ENCODE measurements at regions not wholly inside any gene's neighbourhood (a gene's known extent, or its start where the extent isn't known, plus 50 kb on each side); places are given as distances from the start of the nearest gene placed in this dataset.
A peak's percentile ranks its signal among the peaks of the same experiment; 100 is the strongest.
"Not testable (repeated sequence)": the region's sequence is repeated elsewhere in the genome, so short reads cannot be mapped to it uniquely, and the experiment has no call there.

- not testable (repeated sequence) for DNase-seq; H3K9me3 ChIP-seq; H3K27ac ChIP-seq; H3K27me3 ChIP-seq; H3K4me1 ChIP-seq (ENCODE audit: insufficient read depth); H3K36me3 ChIP-seq; H3K4me3 ChIP-seq
- intact Hi-C loops (cut with DNase I): loop anchor here in 1 of 4 donors (10.0 kb wide), 1 partner anchor 152 kb away; no protein-coding TSS in a partner anchor
- 84 to 96% (median 93%) methylated on average over 2 of the region's 2 CpGs for WGBS, 3 donors
These were observed 167.3 kb upstream of the OSBPL11 start for GRCh38 chr3:125762601-125763000.

- intact Hi-C loops (cut with DNase I): loop anchor here in 1 of 4 donors (10.0 kb wide), 1 partner anchor 148 kb away; no protein-coding TSS in a partner anchor
- not testable (repeated sequence) for H3K4me1 ChIP-seq (ENCODE audit: insufficient read depth); H3K27me3 ChIP-seq; H3K27ac ChIP-seq; H3K9me3 ChIP-seq; H3K36me3 ChIP-seq
- peak overlapping the region; percentile 52 for H3K4me3 ChIP-seq
- TF ChIP-seq CTCF (IDR thresholded peaks at IDR 0.05): peak; percentile 34 to 86 (median 85)
- DNase-seq: peak; percentile 45 to 81 (median 67)
- WGBS, 3 donors: 0 to 2% (median 2%) methylated on average over 23 to 54 of the region's 54 CpGs
These were observed 171.1 kb upstream of the OSBPL11 start for GRCh38 chr3:125766285-125766826.

GRCh38 chr3:125766931-125767330 lies 171.6 kb upstream of the OSBPL11 start:
- intact Hi-C loops (cut with DNase I): loop anchor here in 1 of 4 donors (10.0 kb wide), 1 partner anchor 148 kb away; no protein-coding TSS in a partner anchor
- not testable (repeated sequence) for H3K4me1 ChIP-seq (ENCODE audit: insufficient read depth); H3K27ac ChIP-seq; H3K9me3 ChIP-seq; H3K27me3 ChIP-seq; H3K36me3 ChIP-seq
- peak overlapping the region; percentile 52 for H3K4me3 ChIP-seq
- 6 to 8% (median 6%) methylated on average over 14 to 23 of the region's 23 CpGs for WGBS, 3 donors
- peak in 4 of 5 donors; percentile 20 to 43 (median 33) for DNase-seq

GRCh38 chr3:125767641-125768040 lies 172.3 kb upstream of the OSBPL11 start:
- no peaks in the 10 kb centered on the region for H3K27me3 ChIP-seq
- H3K27ac ChIP-seq: no peak overlapping the region
- no peaks in the 10 kb centered on the region for H3K36me3 ChIP-seq
- TF ChIP-seq POLR2A (IDR thresholded peaks at IDR 0.05) (no peak), CTCF (IDR thresholded peaks at IDR 0.05) (no peak), EP300 (IDR thresholded peaks at IDR 0.05) (no peak)
- WGBS, 3 donors: 88 to 93% (median 91%) methylated on average over 14 of the region's 14 CpGs
- intact Hi-C loops (cut with DNase I): loop anchor here in 1 of 4 donors (10.0 kb wide), 1 partner anchor 147 kb away; no protein-coding TSS in a partner anchor
- no peaks in the 10 kb centered on the region for H3K9me3 ChIP-seq
- no peak for DNase-seq
- peaks cover 5% of the 10 kb centered on the region for H3K4me1 ChIP-seq (ENCODE audit: insufficient read depth)
- no peak overlapping the region for H3K4me3 ChIP-seq

- H3K4me3 ChIP-seq: not testable (repeated sequence)
These were observed 173.5 kb upstream of the OSBPL11 start for GRCh38 chr3:125768821-125769220.

GRCh38 chr3:125771506-125771905 lies 176.2 kb upstream of the OSBPL11 start:
- WGBS, 3 donors: 77 to 92% (median 90%) methylated on average over 13 of the region's 13 CpGs
- intact Hi-C loops (cut with DNase I); H3K4me1 ChIP-seq (ENCODE audit: insufficient read depth): not testable (repeated sequence)

More at GRCh38 chr3:125768821-125769220, 173.5 kb upstream of the OSBPL11 start:
- WGBS, 3 donors: 60 to 84% (median 74%) methylated on average over 7 of the region's 7 CpGs
- H3K36me3 ChIP-seq; H3K4me1 ChIP-seq (ENCODE audit: insufficient read depth); H3K27me3 ChIP-seq; H3K27ac ChIP-seq; DNase-seq; H3K9me3 ChIP-seq: not testable (repeated sequence)
- intact Hi-C loops (cut with DNase I): loop anchor here in 1 of 4 donors (10.0 kb wide), 1 partner anchor 146 kb away; no protein-coding TSS in a partner anchor

GRCh38 chr3:125774433-125775034 lies 179.2 kb upstream of the OSBPL11 start:
- H3K36me3 ChIP-seq; DNase-seq; H3K4me1 ChIP-seq (ENCODE audit: insufficient read depth); H3K4me3 ChIP-seq; H3K9me3 ChIP-seq; H3K27me3 ChIP-seq; H3K27ac ChIP-seq; intact Hi-C loops (cut with DNase I): not testable (repeated sequence)
- WGBS, 3 donors: 72 to 88% (median 75%) methylated on average over 7 of the region's 7 CpGs

More at GRCh38 chr3:125771506-125771905, 176.2 kb upstream of the OSBPL11 start:
- H3K36me3 ChIP-seq, H3K9me3 ChIP-seq, DNase-seq, H3K27ac ChIP-seq, H3K4me3 ChIP-seq, H3K27me3 ChIP-seq: not testable (repeated sequence)

- H3K27me3 ChIP-seq; H3K9me3 ChIP-seq; intact Hi-C loops (cut with DNase I); H3K4me3 ChIP-seq; H3K4me1 ChIP-seq (ENCODE audit: insufficient read depth); H3K27ac ChIP-seq; H3K36me3 ChIP-seq; DNase-seq: not testable (repeated sequence)
- 57 to 69% (median 60%) methylated on average over 3 of the region's 3 CpGs for WGBS, 3 donors
These were observed 179.8 kb upstream of the OSBPL11 start for GRCh38 chr3:125775106-125775505.

GRCh38 chr3:125775606-125776294 lies 180.5 kb upstream of the OSBPL11 start:
- H3K36me3 ChIP-seq; H3K4me3 ChIP-seq; DNase-seq; H3K27me3 ChIP-seq; H3K9me3 ChIP-seq; H3K27ac ChIP-seq; H3K4me1 ChIP-seq (ENCODE audit: insufficient read depth); intact Hi-C loops (cut with DNase I): not testable (repeated sequence)
- WGBS, 3 donors: 82 to 89% (median 85%) methylated on average over 7 of the region's 7 CpGs
